Stimulated activated naive CD8-positive, alpha-beta T cell treated with anti-CD3 and anti-CD28 coated beads, Interleukin-15, Interleukin-2, amounts not matched to agents 100 ng/mL and 50 ng/mL, for 24 hours (primary cell): ENCODE measurements at regions not wholly inside any gene's neighbourhood (a gene's known extent, or its start where the extent isn't known, plus 50 kb on each side); places are given as distances from the start of the nearest gene placed in this dataset.

Experiments
- H3K27ac Mint-ChIP-seq: one replicate; pipeline ENCODE4 v1.8.0; 2021; ENCODE audit warnings: mild to moderate bottlenecking, mixed read lengths
- H3K27me3 Mint-ChIP-seq: one replicate; pipeline ENCODE4 v1.8.0; 2021; ENCODE audit warnings: mixed read lengths
- H3K36me3 Mint-ChIP-seq: one replicate; pipeline ENCODE4 v1.8.0; 2021; ENCODE audit warnings: low read depth, mixed read lengths
- H3K4me1 Mint-ChIP-seq: one replicate; pipeline ENCODE4 v1.8.0; 2021; ENCODE audit warnings: low read depth, mixed read lengths
- H3K4me3 Mint-ChIP-seq: one replicate; pipeline ENCODE4 v1.8.0; 2021; ENCODE audit warnings: mild to moderate bottlenecking, mixed read lengths
- H3K9me3 Mint-ChIP-seq: one replicate; pipeline ENCODE4 v1.8.0; 2021; ENCODE audit warnings: mixed read lengths

- Mint-ChIP-seq H3K27me3 (peaks cover 9% of the 10 kb centered on the region), H3K27ac (no peak overlapping the region), H3K4me1 (no peaks in the 10 kb centered on the region), H3K36me3 (no peaks in the 10 kb centered on the region), H3K4me3 (no peak overlapping the region), H3K9me3 (no peaks in the 10 kb centered on the region)
These were observed 260.0 kb upstream of the CDYL start for GRCh38 chr6:4516206-4516605.

- H3K9me3 Mint-ChIP-seq, result no peaks in the 10 kb centered on the region
- H3K4me1 Mint-ChIP-seq, result no peaks in the 10 kb centered on the region
- no peak overlapping the region for H3K27ac Mint-ChIP-seq
- H3K4me3 Mint-ChIP-seq, result no peak overlapping the region
- peaks cover 4% of the 10 kb centered on the region for H3K27me3 Mint-ChIP-seq
- H3K36me3 Mint-ChIP-seq, result no peaks in the 10 kb centered on the region
These were observed 262.6 kb upstream of the CDYL start for GRCh38 chr6:4513561-4513960.

GRCh38 chr6:4512051-4512471 lies 264.1 kb upstream of the CDYL start:
- H3K27ac Mint-ChIP-seq, result no peak overlapping the region
- H3K9me3 Mint-ChIP-seq, result no peaks in the 10 kb centered on the region
- no peaks in the 10 kb centered on the region for H3K36me3 Mint-ChIP-seq
- no peak overlapping the region for H3K4me3 Mint-ChIP-seq
- no peaks in the 10 kb centered on the region for H3K4me1 Mint-ChIP-seq
- peaks cover 12% of the 10 kb centered on the region for H3K27me3 Mint-ChIP-seq

- H3K36me3 Mint-ChIP-seq, result no peaks in the 10 kb centered on the region
- no peaks in the 10 kb centered on the region for H3K9me3 Mint-ChIP-seq
- peaks cover 12% of the 10 kb centered on the region for H3K27me3 Mint-ChIP-seq
- H3K4me1 Mint-ChIP-seq, result no peaks in the 10 kb centered on the region
- no peak overlapping the region for H3K4me3 Mint-ChIP-seq
- no peak overlapping the region for H3K27ac Mint-ChIP-seq
These were observed 264.6 kb upstream of the CDYL start for GRCh38 chr6:4511641-4512020.

GRCh38 chr6:4510906-4511640 lies 265.1 kb upstream of the CDYL start:
- Mint-ChIP-seq H3K36me3 (no peaks in the 10 kb centered on the region), H3K27ac (no peak overlapping the region), H3K9me3 (no peaks in the 10 kb centered on the region), H3K4me1 (no peaks in the 10 kb centered on the region), H3K4me3 (no peak overlapping the region), H3K27me3 (peaks cover 12% of the 10 kb centered on the region)

GRCh38 chr6:4510317-4510716 lies 265.9 kb upstream of the CDYL start:
- H3K4me3 Mint-ChIP-seq, result no peak overlapping the region
- no peaks in the 10 kb centered on the region for H3K9me3 Mint-ChIP-seq
- no peak overlapping the region for H3K27ac Mint-ChIP-seq
- peaks cover 20% of the 10 kb centered on the region for H3K27me3 Mint-ChIP-seq
- H3K4me1 Mint-ChIP-seq, result no peaks in the 10 kb centered on the region
- no peaks in the 10 kb centered on the region for H3K36me3 Mint-ChIP-seq

- Mint-ChIP-seq H3K4me1 (no peaks in the 10 kb centered on the region), H3K4me3 (no peak overlapping the region), H3K27ac (no peak overlapping the region), H3K36me3 (no peaks in the 10 kb centered on the region), H3K9me3 (no peaks in the 10 kb centered on the region), H3K27me3 (peaks cover 25% of the 10 kb centered on the region)
These were observed 266.7 kb upstream of the CDYL start for GRCh38 chr6:4509506-4509905.

- Mint-ChIP-seq H3K4me3 (no peak overlapping the region), H3K36me3 (no peaks in the 10 kb centered on the region), H3K4me1 (no peaks in the 10 kb centered on the region), H3K27ac (no peak overlapping the region), H3K27me3 (peaks cover 49% of the 10 kb centered on the region), H3K9me3 (peaks cover 4% of the 10 kb centered on the region)
These were observed 269.4 kb upstream of the CDYL start for GRCh38 chr6:4506792-4507191.

GRCh38 chr6:4506223-4506622 lies 270.0 kb upstream of the CDYL start:
- no peaks in the 10 kb centered on the region for H3K36me3 Mint-ChIP-seq
- H3K9me3 Mint-ChIP-seq, result peaks cover 6% of the 10 kb centered on the region
- no peak overlapping the region for H3K27ac Mint-ChIP-seq
- H3K4me1 Mint-ChIP-seq, result no peaks in the 10 kb centered on the region
- peaks cover 49% of the 10 kb centered on the region for H3K27me3 Mint-ChIP-seq
- H3K4me3 Mint-ChIP-seq, result no peak overlapping the region

GRCh38 chr6:4504700-4505099 lies 271.5 kb upstream of the CDYL start:
- Mint-ChIP-seq H3K27ac (no peak overlapping the region), H3K9me3 (peaks cover 8% of the 10 kb centered on the region), H3K27me3 (peaks cover 49% of the 10 kb centered on the region), H3K36me3 (no peaks in the 10 kb centered on the region), H3K4me1 (no peaks in the 10 kb centered on the region), H3K4me3 (no peak overlapping the region)

- H3K27ac Mint-ChIP-seq, result no peak overlapping the region
- H3K36me3 Mint-ChIP-seq, result no peaks in the 10 kb centered on the region
- H3K4me1 Mint-ChIP-seq, result no peaks in the 10 kb centered on the region
- peaks cover 45% of the 10 kb centered on the region for H3K27me3 Mint-ChIP-seq
- no peak overlapping the region for H3K4me3 Mint-ChIP-seq
- H3K9me3 Mint-ChIP-seq, result peaks cover 8% of the 10 kb centered on the region
These were observed 272.5 kb upstream of the CDYL start for GRCh38 chr6:4503700-4504099.

GRCh38 chr6:4496284-4496683 lies 279.9 kb upstream of the CDYL start:
- no peaks in the 10 kb centered on the region for H3K36me3 Mint-ChIP-seq
- H3K27ac Mint-ChIP-seq, result no peak overlapping the region
- H3K4me1 Mint-ChIP-seq, result no peaks in the 10 kb centered on the region
- H3K4me3 Mint-ChIP-seq, result no peak overlapping the region
- peaks cover 8% of the 10 kb centered on the region for H3K27me3 Mint-ChIP-seq
- peaks cover 3% of the 10 kb centered on the region for H3K9me3 Mint-ChIP-seq

- Mint-ChIP-seq H3K27ac (no peak overlapping the region), H3K4me1 (no peaks in the 10 kb centered on the region), H3K27me3 (peaks cover 3% of the 10 kb centered on the region), H3K36me3 (no peaks in the 10 kb centered on the region), H3K9me3 (peaks cover 8% of the 10 kb centered on the region), H3K4me3 (no peak overlapping the region)
These were observed 284.5 kb upstream of the CDYL start for GRCh38 chr6:4491501-4492260.

GRCh38 chr6:4489538-4489937 lies 286.7 kb upstream of the CDYL start:
- Mint-ChIP-seq H3K27ac (no peak overlapping the region), H3K36me3 (no peaks in the 10 kb centered on the region), H3K27me3 (peaks cover 13% of the 10 kb centered on the region), H3K4me3 (no peak overlapping the region), H3K9me3 (peaks cover 8% of the 10 kb centered on the region), H3K4me1 (no peaks in the 10 kb centered on the region)

GRCh38 chr6:4488389-4488788 lies 287.8 kb upstream of the CDYL start:
- Mint-ChIP-seq H3K27ac (no peak overlapping the region), H3K9me3 (peaks cover 8% of the 10 kb centered on the region)

GRCh38 chr6:4487538-4487937 lies 288.7 kb upstream of the CDYL start:
- H3K36me3 Mint-ChIP-seq, result no peaks in the 10 kb centered on the region
- no peaks in the 10 kb centered on the region for H3K4me1 Mint-ChIP-seq
- H3K9me3 Mint-ChIP-seq, result peaks cover 8% of the 10 kb centered on the region
- no peak overlapping the region for H3K27ac Mint-ChIP-seq
- peaks cover 13% of the 10 kb centered on the region for H3K27me3 Mint-ChIP-seq
- H3K4me3 Mint-ChIP-seq, result no peak overlapping the region

More at GRCh38 chr6:4488389-4488788, 287.8 kb upstream of the CDYL start:
- no peaks in the 10 kb centered on the region for H3K4me1 Mint-ChIP-seq
- no peak overlapping the region for H3K4me3 Mint-ChIP-seq
- H3K36me3 Mint-ChIP-seq, result no peaks in the 10 kb centered on the region
- peaks cover 13% of the 10 kb centered on the region for H3K27me3 Mint-ChIP-seq
